ENCODE measurements at regions not wholly inside any gene's neighbourhood (a gene's known extent, or its start where the extent isn't known, plus 50 kb on each side); places are given as distances from the start of the nearest gene placed in this dataset.

DNA sequence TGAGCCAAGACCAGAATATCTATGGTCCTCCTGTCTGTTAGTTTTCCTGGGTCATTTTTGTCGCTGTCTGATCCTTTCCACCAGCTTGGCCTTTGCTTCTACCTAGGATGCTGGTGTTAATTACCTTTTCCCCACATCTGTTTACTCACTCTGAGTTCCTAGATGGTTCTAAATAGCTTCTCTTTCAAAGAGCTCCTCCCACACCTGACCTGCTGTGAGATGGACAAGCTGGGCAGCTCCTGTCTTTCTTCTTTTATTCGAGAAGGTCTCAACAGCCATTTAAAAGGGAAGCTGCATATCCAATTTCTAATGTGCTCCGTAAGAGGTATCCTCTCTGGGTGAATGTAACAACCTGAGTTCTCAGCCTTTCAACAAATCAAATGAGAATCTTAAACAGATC, 156.2 kb downstream of the HRH4 start (continued):
- TF ChIP-seq, protein P1, sequence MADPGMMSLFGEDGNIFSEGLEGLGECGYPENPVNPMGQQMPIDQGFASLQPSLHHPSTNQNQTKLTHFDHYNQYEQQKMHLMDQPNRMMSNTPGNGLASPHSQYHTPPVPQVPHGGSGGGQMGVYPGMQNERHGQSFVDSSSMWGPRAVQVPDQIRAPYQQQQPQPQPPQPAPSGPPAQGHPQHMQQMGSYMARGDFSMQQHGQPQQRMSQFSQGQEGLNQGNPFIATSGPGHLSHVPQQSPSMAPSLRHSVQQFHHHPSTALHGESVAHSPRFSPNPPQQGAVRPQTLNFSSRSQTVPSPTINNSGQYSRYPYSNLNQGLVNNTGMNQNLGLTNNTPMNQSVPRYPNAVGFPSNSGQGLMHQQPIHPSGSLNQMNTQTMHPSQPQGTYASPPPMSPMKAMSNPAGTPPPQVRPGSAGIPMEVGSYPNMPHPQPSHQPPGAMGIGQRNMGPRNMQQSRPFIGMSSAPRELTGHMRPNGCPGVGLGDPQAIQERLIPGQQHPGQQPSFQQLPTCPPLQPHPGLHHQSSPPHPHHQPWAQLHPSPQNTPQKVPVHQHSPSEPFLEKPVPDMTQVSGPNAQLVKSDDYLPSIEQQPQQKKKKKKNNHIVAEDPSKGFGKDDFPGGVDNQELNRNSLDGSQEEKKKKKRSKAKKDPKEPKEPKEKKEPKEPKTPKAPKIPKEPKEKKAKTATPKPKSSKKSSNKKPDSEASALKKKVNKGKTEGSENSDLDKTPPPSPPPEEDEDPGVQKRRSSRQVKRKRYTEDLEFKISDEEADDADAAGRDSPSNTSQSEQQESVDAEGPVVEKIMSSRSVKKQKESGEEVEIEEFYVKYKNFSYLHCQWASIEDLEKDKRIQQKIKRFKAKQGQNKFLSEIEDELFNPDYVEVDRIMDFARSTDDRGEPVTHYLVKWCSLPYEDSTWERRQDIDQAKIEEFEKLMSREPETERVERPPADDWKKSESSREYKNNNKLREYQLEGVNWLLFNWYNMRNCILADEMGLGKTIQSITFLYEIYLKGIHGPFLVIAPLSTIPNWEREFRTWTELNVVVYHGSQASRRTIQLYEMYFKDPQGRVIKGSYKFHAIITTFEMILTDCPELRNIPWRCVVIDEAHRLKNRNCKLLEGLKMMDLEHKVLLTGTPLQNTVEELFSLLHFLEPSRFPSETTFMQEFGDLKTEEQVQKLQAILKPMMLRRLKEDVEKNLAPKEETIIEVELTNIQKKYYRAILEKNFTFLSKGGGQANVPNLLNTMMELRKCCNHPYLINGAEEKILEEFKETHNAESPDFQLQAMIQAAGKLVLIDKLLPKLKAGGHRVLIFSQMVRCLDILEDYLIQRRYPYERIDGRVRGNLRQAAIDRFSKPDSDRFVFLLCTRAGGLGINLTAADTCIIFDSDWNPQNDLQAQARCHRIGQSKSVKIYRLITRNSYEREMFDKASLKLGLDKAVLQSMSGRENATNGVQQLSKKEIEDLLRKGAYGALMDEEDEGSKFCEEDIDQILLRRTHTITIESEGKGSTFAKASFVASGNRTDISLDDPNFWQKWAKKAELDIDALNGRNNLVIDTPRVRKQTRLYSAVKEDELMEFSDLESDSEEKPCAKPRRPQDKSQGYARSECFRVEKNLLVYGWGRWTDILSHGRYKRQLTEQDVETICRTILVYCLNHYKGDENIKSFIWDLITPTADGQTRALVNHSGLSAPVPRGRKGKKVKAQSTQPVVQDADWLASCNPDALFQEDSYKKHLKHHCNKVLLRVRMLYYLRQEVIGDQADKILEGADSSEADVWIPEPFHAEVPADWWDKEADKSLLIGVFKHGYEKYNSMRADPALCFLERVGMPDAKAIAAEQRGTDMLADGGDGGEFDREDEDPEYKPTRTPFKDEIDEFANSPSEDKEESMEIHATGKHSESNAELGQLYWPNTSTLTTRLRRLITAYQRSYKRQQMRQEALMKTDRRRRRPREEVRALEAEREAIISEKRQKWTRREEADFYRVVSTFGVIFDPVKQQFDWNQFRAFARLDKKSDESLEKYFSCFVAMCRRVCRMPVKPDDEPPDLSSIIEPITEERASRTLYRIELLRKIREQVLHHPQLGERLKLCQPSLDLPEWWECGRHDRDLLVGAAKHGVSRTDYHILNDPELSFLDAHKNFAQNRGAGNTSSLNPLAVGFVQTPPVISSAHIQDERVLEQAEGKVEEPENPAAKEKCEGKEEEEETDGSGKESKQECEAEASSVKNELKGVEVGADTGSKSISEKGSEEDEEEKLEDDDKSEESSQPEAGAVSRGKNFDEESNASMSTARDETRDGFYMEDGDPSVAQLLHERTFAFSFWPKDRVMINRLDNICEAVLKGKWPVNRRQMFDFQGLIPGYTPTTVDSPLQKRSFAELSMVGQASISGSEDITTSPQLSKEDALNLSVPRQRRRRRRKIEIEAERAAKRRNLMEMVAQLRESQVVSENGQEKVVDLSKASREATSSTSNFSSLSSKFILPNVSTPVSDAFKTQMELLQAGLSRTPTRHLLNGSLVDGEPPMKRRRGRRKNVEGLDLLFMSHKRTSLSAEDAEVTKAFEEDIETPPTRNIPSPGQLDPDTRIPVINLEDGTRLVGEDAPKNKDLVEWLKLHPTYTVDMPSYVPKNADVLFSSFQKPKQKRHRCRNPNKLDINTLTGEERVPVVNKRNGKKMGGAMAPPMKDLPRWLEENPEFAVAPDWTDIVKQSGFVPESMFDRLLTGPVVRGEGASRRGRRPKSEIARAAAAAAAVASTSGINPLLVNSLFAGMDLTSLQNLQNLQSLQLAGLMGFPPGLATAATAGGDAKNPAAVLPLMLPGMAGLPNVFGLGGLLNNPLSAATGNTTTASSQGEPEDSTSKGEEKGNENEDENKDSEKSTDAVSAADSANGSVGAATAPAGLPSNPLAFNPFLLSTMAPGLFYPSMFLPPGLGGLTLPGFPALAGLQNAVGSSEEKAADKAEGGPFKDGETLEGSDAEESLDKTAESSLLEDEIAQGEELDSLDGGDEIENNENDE (IDR thresholded peaks at IDR 0.05; ENCODE audit: insufficient replicate concordance, low read length): no peak
